ENCODE measurements at regions not wholly inside any gene's neighbourhood (a gene's known extent, or its start where the extent isn't known, plus 50 kb on each side); places are given as distances from the start of the nearest gene placed in this dataset.

GRCh38 chr5:2370626-2371418 lies 380.7 kb downstream of the IRX2 start:
- no peak for DNase-seq (ENCODE audit: low spot score)
- in situ Hi-C loops (cut with MboI; ENCODE audit: low pct_unique_long_range_greater_than_20kb, low sequenced_read_pairs, unreplicated experiment), result no loop called here
- no peak for TF ChIP-seq CTCF (IDR thresholded peaks at IDR 0.05; ENCODE audit: extremely low read depth, insufficient read depth, missing control alignments)

GRCh38 chr5:2369178-2369577 lies 382.3 kb downstream of the IRX2 start:
- in situ Hi-C loops (cut with MboI; ENCODE audit: low pct_unique_long_range_greater_than_20kb, low sequenced_read_pairs, unreplicated experiment), result no loop called here
- no peak for TF ChIP-seq CTCF (IDR thresholded peaks at IDR 0.05; ENCODE audit: extremely low read depth, insufficient read depth, missing control alignments)
- no peak for DNase-seq (ENCODE audit: low spot score)

GRCh38 chr5:2366816-2367215 lies 384.7 kb downstream of the IRX2 start:
- TF ChIP-seq CTCF (IDR thresholded peaks at IDR 0.05; ENCODE audit: extremely low read depth, insufficient read depth, missing control alignments), result no peak
- DNase-seq (ENCODE audit: low spot score), result no peak
- in situ Hi-C loops (cut with MboI; ENCODE audit: low pct_unique_long_range_greater_than_20kb, low sequenced_read_pairs, unreplicated experiment), result no loop called here

GRCh38 chr5:2357309-2357708 lies 394.2 kb downstream of the IRX2 start:
- in situ Hi-C loops (cut with MboI; ENCODE audit: low pct_unique_long_range_greater_than_20kb, low sequenced_read_pairs, unreplicated experiment), result no loop called here
- TF ChIP-seq CTCF (IDR thresholded peaks at IDR 0.05; ENCODE audit: extremely low read depth, insufficient read depth, missing control alignments), result no peak
- no peak for DNase-seq (ENCODE audit: low spot score)

GRCh38 chr5:2355859-2356258 lies 395.6 kb downstream of the IRX2 start:
- in situ Hi-C loops (cut with MboI; ENCODE audit: low pct_unique_long_range_greater_than_20kb, low sequenced_read_pairs, unreplicated experiment), result no loop called here

GRCh38 chr5:2353871-2354440 lies 397.5 kb downstream of the IRX2 start:
- no peak for TF ChIP-seq CTCF (IDR thresholded peaks at IDR 0.05; ENCODE audit: extremely low read depth, insufficient read depth, missing control alignments)
- DNase-seq (ENCODE audit: low spot score), result no peak
- in situ Hi-C loops (cut with MboI; ENCODE audit: low pct_unique_long_range_greater_than_20kb, low sequenced_read_pairs, unreplicated experiment), result no loop called here

More at GRCh38 chr5:2355859-2356258, 395.6 kb downstream of the IRX2 start:
- TF ChIP-seq CTCF (IDR thresholded peaks at IDR 0.05; ENCODE audit: extremely low read depth, insufficient read depth, missing control alignments), result no peak
- no peak for DNase-seq (ENCODE audit: low spot score)

All from GM13977 (cell line).